ENCODE measurements at regions not wholly inside any gene's neighbourhood (a gene's known extent, or its start where the extent isn't known, plus 50 kb on each side); places are given as distances from the start of the nearest gene placed in this dataset.

- TF ChIP-seq POLR2A (IDR thresholded peaks at IDR 0.05), result no peak
- no peak for TF ChIP-seq CTCF (IDR thresholded peaks at IDR 0.05)
Measured at GRCh38 chr12:92075425-92075914, 70.2 kb downstream of the BTG1 start.

Data from uterus (tissue), 2 donors.